Smooth muscle cell (in vitro differentiated cells): ENCODE measurements at regions not wholly inside any gene's neighbourhood (a gene's known extent, or its start where the extent isn't known, plus 50 kb on each side); places are given as distances from the start of the nearest gene placed in this dataset.

Source experiments
- DNase-seq: peaks from one replicate; lab custom pipeline; 2025; ENCODE audit not compliant: unreplicated experiment; lab: John Stamatoyannopoulos, UW
- H2AFZ ChIP-seq: fragments of 200-600 bp; sonication (generic); 2 replicates; pipeline ENCODE4 v1.6.0; 2016; ENCODE audit warnings: antibody characterized with exemption, low read depth, mild to moderate bottlenecking
- H3F3A ChIP-seq: fragments of 200-600 bp; sonication (generic); 2 replicates; pipeline ENCODE4 v1.6.0; 2017; ENCODE audit warnings: antibody characterized with exemption, low read depth
- H3K27ac ChIP-seq: fragments of 200-600 bp; sonication (generic); 2 replicates; pipeline ENCODE4 v1.5.1; 2016; ENCODE audit warnings: low read depth, mild to moderate bottlenecking
- H3K27me3 ChIP-seq: fragments of 200-600 bp; sonication (generic); 2 replicates; pipeline ENCODE4 v1.6.1; 2016; ENCODE audit warnings: low read depth, mild to moderate bottlenecking
- H3K36me3 ChIP-seq: fragments of 200-600 bp; sonication (generic); 2 replicates; pipeline ENCODE4 v1.5.1; 2016; ENCODE audit warnings: low read depth
- H3K4me1 ChIP-seq: fragments of 200-600 bp; sonication (generic); 2 replicates; pipeline ENCODE4 v1.5.1; 2016; ENCODE audit warnings: low read depth
- H3K4me2 ChIP-seq: fragments of 200-600 bp; sonication (generic); 2 replicates; pipeline ENCODE4 v1.6.0; 2016; ENCODE audit warnings: mild to moderate bottlenecking
- H3K4me3 ChIP-seq: fragments of 200-600 bp; sonication (generic); 2 replicates; pipeline ENCODE4 v1.5.1; 2016; ENCODE audit warnings: mild to moderate bottlenecking
- H3K79me2 ChIP-seq: fragments of 200-600 bp; sonication (generic); 2 replicates; pipeline ENCODE4 v1.6.0; 2016; ENCODE audit warnings: low read depth, mild to moderate bottlenecking
- H3K9ac ChIP-seq: fragments of 200-600 bp; sonication (generic); 2 replicates; pipeline ENCODE4 v1.6.0; 2016; ENCODE audit warnings: low read depth
- H3K9me3 ChIP-seq: fragments of 200-600 bp; sonication (generic); replicated peaks from 2 replicates; pipeline ENCODE4 v1.5.1; 2016; ENCODE audit warnings: low read depth
- H4K20me1 ChIP-seq: fragments of 200-600 bp; sonication (generic); 2 replicates; pipeline ENCODE4 v1.6.0; 2016; ENCODE audit warnings: low read depth
- WGBS: methylation state at CpG from one replicate; pipeline ENCODE4 v1.1.7; 2016; ENCODE audit warnings: low lambda C conversion rate; 5-methylcytosine and 5-hydroxymethylcytosine counted together
- TF ChIP-seq, protein P1 (sequence below): fragments of 200-600 bp; sonication (generic); IDR thresholded peaks from 2 replicates; pipeline ENCODE4 v1.5.1; 2017; ENCODE audit warnings: borderline replicate concordance, mild to moderate bottlenecking, antibody characterized with exemption; ENCODE audit not compliant: insufficient read depth, poor library complexity, severe bottlenecking

- TF ChIP-seq, protein P1, sequence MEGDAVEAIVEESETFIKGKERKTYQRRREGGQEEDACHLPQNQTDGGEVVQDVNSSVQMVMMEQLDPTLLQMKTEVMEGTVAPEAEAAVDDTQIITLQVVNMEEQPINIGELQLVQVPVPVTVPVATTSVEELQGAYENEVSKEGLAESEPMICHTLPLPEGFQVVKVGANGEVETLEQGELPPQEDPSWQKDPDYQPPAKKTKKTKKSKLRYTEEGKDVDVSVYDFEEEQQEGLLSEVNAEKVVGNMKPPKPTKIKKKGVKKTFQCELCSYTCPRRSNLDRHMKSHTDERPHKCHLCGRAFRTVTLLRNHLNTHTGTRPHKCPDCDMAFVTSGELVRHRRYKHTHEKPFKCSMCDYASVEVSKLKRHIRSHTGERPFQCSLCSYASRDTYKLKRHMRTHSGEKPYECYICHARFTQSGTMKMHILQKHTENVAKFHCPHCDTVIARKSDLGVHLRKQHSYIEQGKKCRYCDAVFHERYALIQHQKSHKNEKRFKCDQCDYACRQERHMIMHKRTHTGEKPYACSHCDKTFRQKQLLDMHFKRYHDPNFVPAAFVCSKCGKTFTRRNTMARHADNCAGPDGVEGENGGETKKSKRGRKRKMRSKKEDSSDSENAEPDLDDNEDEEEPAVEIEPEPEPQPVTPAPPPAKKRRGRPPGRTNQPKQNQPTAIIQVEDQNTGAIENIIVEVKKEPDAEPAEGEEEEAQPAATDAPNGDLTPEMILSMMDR: no peak
- H3K4me1 ChIP-seq: no peaks in the 10 kb centered on the region
- no peaks in the 10 kb centered on the region for H3F3A ChIP-seq
- H3K9ac ChIP-seq: no peak overlapping the region
- H2AFZ ChIP-seq: no peak overlapping the region
- H3K36me3 ChIP-seq: no peaks in the 10 kb centered on the region
- no peak overlapping the region for H3K4me3 ChIP-seq
- no peak overlapping the region for H3K4me2 ChIP-seq
- H3K9me3 ChIP-seq: no peaks in the 10 kb centered on the region
- WGBS: 82% methylated on average over 11 of the region's 11 CpGs
- H3K27ac ChIP-seq: no peak overlapping the region
- H4K20me1 ChIP-seq: no peaks in the 10 kb centered on the region
- H3K27me3 ChIP-seq: no peaks in the 10 kb centered on the region
- no peak for DNase-seq
- H3K79me2 ChIP-seq: no peaks in the 10 kb centered on the region
Measured at GRCh38 chr6:90811596-90812226, 224.8 kb upstream of the MAP3K7 start.

GRCh38 chr6:90809035-90809434 lies 222.2 kb upstream of the MAP3K7 start:
- Histone ChIP-seq H3F3A (no peaks in the 10 kb centered on the region), H3K27ac (no peak overlapping the region), H3K79me2 (no peaks in the 10 kb centered on the region), H3K9me3 (no peaks in the 10 kb centered on the region), H3K4me1 (no peaks in the 10 kb centered on the region), H3K4me2 (no peak overlapping the region), H2AFZ (no peak overlapping the region), H4K20me1 (no peaks in the 10 kb centered on the region), H3K36me3 (no peaks in the 10 kb centered on the region), H3K27me3 (peaks cover 19% of the 10 kb centered on the region), H3K4me3 (no peak overlapping the region), H3K9ac (no peak overlapping the region)
- WGBS: 96% methylated on average over 4 of the region's 4 CpGs
- TF ChIP-seq, protein P1: no peak
- no peak for DNase-seq

DNA sequence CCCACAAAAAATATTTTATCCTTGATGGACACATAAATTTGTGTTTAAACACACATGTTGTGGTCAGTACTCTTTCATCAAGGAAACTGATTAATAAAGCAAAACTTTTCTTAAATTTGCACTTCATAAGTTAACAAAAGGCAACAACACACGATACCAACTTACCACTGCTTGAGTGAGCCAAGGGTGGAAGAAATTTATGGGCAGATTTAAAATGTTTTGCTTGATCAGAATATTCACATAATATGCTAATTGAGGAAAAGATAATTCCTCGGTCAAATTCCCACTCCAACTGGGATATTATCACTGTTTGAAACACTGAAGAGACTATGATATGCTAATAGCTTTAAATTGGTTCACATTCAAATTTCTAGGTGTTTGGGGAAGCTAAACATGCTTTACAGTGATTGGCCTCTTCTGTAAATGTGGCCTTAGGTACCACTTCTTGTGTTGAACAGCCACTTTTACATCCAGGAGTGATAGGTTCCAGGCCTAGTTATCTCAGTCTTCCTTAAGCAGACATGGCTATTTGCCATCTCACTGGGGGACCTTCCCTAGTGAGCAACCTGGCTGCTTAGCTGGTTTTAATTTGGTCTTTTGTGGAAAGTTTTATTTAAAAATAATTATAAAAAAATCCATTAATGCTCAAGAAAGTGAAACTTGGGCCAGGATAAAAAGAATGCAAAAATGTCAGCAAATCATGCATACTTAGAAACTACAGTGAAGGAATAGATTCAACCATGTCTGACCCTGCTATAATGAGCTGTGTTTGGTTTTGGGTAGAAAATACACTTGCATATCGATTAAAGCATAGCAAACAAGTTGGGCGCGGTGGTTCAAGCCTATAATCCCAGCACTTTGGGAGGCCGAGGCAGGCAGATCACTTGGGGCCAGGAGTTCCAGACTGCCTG lies 221.2 kb upstream of the MAP3K7 start:
- H3K36me3 ChIP-seq: no peaks in the 10 kb centered on the region
- H3K27ac ChIP-seq: no peak overlapping the region
- no peaks in the 10 kb centered on the region for H3K9me3 ChIP-seq
- TF ChIP-seq, protein P1: no peak
- H3F3A ChIP-seq: no peaks in the 10 kb centered on the region
- no peaks in the 10 kb centered on the region for H3K79me2 ChIP-seq
- DNase-seq: no peak
- H4K20me1 ChIP-seq: no peaks in the 10 kb centered on the region
- H2AFZ ChIP-seq: no peak overlapping the region
- H3K9ac ChIP-seq: no peak overlapping the region
- H3K27me3 ChIP-seq: peaks cover 28% of the 10 kb centered on the region
- no peak overlapping the region for H3K4me2 ChIP-seq
- WGBS: 80% methylated on average over 6 of the region's 6 CpGs
- no peaks in the 10 kb centered on the region for H3K4me1 ChIP-seq
- no peak overlapping the region for H3K4me3 ChIP-seq
